Heart right ventricle (tissue), 16 donors: ENCODE measurements at regions not wholly inside any gene's neighbourhood (a gene's known extent, or its start where the extent isn't known, plus 50 kb on each side); places are given as distances from the start of the nearest gene placed in this dataset.

Source experiments
- ATAC-seq, 8 donors: fragments of 200-7000 bp; cut with Tn5 transposase; one replicate each; pipeline ENCODE4 v1.9.1; 2020; ENCODE audit warnings: mild to moderate bottlenecking in 8 of 8, moderate library complexity in 8 of 8, moderate number of reproducible peaks in 1 of 8
- DNase-seq, 2 donors: peaks; one replicate each; pipeline ENCODE4 v3.0.0-alpha.2; 2020
- H3K27ac ChIP-seq, 10 donors: fragments of 200-600 bp; sonication (generic) in 2 of 10; one replicate each; pipeline versions ENCODE4 v1.5.0 to v1.8.0; 2020 to 2022; ENCODE audit warnings: mild to moderate bottlenecking in 3 of 10
- H3K27me3 ChIP-seq, 7 donors: fragments of 200-600 bp; one replicate each; pipeline ENCODE4 v1.8.0; 2021 to 2022; ENCODE audit warnings: mild to moderate bottlenecking in 2 of 7
- H3K36me3 ChIP-seq, 9 donors: fragments of 200-600 bp; sonication (generic) in 1 of 9; one replicate each; pipeline versions ENCODE4 v1.5.0 to v1.8.0; 2020 to 2022; ENCODE audit warnings: mild to moderate bottlenecking in 2 of 9
- H3K4me1 ChIP-seq, 9 donors: fragments of 200-600 bp; sonication (generic) in 1 of 9; one replicate each; pipeline versions ENCODE4 v1.5.0 to v1.8.0; 2020 to 2022; ENCODE audit warnings: mild to moderate bottlenecking in 4 of 9
- H3K4me3 ChIP-seq, 10 donors: fragments of 200-600 bp; sonication (generic) in 2 of 10; one replicate each; pipeline versions ENCODE4 v1.5.0 to v1.8.0; 2020 to 2022; ENCODE audit warnings: mild to moderate bottlenecking in 7 of 10, moderate library complexity in 2 of 10
- H3K9me3 ChIP-seq, 11 donors: fragments of 200-600 bp in 10 of 11; sonication (generic) in 2 of 11; one replicate each; pipeline versions ENCODE4 v1.5.0 to v1.8.0; 2013 to 2022; ENCODE audit warnings: mild to moderate bottlenecking in 2 of 11, control low read depth in 1 of 11, moderate library complexity in 1 of 11
- WGBS, 2 donors: extraction: QIAGEN DNeasy Blood & Tissue Kit; methylation state at CpG; one replicate each; pipeline ENCODE4 v1.1.7; 2013; ENCODE audit warnings: inconsistent platforms in 1 of 2; 5-methylcytosine and 5-hydroxymethylcytosine counted together
- intact Hi-C, 10 donors: fragments of 100-400 bp; cut with DNase I; formaldehyde crosslinking; loops; one replicate each; pipeline versions ENCODE4 v1.11.1 to v1.14.2; 2022
- TF ChIP-seq, protein P1 (sequence below), 9 donors: fragments of 200-600 bp; sonication (generic) in 2 of 9; IDR thresholded peaks; one replicate each; pipeline versions ENCODE4 v1.5.0 to v1.8.0; 2021 to 2022; ENCODE audit warnings: antibody characterized with exemption in 9 of 9, mild to moderate bottlenecking in 5 of 9, moderate library complexity in 1 of 9
- donor health status: Arrhythmogenic right ventricular cardiomyopathy.
- donor health status: ischemic (EF 13 %, LVEDD 7.1; RV severe dilation, severe dysfunction).
- donor health status: healthy with polysubstance abuse.
- donor health status: DM: no; HTN: yes; CAD: no.
- donor health status: DM: no; HTN: no; CAD: no.
- donor health status: ischemic (EF 25% LVEDD 6.9; RV normal size, moderate dysfunction).
- donor health status: ischemic (EF 25% LVEDD 5.7; RV mildly dilated, moderate dysfunction).
- donor health status: healthy.
- donor health status: DM: yes; HTN: yes; CAD: no.
- donor health status: Ischemic cardiomyopathy.
- donor health status: ischemic (EF 35%, LVEDD 5.7; RV mildly dilated, moderate dysfunction).
- donor health status: nonischemic (EF 11% LVEDD 7.7; RV severe dilation, severe dysfunction).
- donor health status: DM: yes; HTN: yes; CAD: no.
- donor health status: PGD.
- donor health status: ischemic (EF 29% LVEDD 5.4; RV normal size, mild dysfunction).
- donor health status: nonischemic (EF 23%, LVEDD 6.1; RV moderate dilation, normal function).

DNA sequence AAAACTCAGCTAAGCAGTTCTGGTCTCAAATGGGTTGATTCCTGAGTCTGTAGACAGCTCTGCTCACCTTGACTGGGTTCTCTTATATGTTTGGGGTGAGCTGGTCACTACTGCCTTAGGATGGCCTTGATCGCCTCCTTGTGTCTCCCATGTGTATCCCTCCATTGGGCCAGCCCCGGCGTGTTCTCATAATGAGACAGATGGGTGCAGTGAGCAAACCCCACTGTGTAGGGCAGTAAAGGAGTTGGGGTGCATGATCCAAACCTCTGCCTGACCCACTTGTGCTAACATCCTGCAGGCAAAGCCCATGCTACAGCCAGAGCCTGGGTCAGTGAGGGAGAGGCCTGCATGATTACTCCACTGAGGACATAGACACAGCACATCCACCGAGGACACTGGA, 657.6 kb downstream of the BRD1 start:
- Histone ChIP-seq H3K9me3 (peaks cover 0 to 11% (median 0%) of the 10 kb centered on the region in 11 donors), H3K27me3 (peaks cover 0 to 9% (median 0%) of the 10 kb centered on the region in 7 donors), H3K4me1 (no peaks in the 10 kb centered on the region), H3K4me3 (no peak overlapping the region), H3K36me3 (no peaks in the 10 kb centered on the region), H3K27ac (no peak overlapping the region)
- DNase-seq (no peak), ATAC-seq (no peak)
- intact Hi-C loops, result no loop called here
- TF ChIP-seq, protein P1, sequence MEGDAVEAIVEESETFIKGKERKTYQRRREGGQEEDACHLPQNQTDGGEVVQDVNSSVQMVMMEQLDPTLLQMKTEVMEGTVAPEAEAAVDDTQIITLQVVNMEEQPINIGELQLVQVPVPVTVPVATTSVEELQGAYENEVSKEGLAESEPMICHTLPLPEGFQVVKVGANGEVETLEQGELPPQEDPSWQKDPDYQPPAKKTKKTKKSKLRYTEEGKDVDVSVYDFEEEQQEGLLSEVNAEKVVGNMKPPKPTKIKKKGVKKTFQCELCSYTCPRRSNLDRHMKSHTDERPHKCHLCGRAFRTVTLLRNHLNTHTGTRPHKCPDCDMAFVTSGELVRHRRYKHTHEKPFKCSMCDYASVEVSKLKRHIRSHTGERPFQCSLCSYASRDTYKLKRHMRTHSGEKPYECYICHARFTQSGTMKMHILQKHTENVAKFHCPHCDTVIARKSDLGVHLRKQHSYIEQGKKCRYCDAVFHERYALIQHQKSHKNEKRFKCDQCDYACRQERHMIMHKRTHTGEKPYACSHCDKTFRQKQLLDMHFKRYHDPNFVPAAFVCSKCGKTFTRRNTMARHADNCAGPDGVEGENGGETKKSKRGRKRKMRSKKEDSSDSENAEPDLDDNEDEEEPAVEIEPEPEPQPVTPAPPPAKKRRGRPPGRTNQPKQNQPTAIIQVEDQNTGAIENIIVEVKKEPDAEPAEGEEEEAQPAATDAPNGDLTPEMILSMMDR (IDR thresholded peaks at IDR 0.05), result no peak
- 70 to 81% methylated on average over 4 of the region's 4 CpGs for WGBS, 2 donors

DNA sequence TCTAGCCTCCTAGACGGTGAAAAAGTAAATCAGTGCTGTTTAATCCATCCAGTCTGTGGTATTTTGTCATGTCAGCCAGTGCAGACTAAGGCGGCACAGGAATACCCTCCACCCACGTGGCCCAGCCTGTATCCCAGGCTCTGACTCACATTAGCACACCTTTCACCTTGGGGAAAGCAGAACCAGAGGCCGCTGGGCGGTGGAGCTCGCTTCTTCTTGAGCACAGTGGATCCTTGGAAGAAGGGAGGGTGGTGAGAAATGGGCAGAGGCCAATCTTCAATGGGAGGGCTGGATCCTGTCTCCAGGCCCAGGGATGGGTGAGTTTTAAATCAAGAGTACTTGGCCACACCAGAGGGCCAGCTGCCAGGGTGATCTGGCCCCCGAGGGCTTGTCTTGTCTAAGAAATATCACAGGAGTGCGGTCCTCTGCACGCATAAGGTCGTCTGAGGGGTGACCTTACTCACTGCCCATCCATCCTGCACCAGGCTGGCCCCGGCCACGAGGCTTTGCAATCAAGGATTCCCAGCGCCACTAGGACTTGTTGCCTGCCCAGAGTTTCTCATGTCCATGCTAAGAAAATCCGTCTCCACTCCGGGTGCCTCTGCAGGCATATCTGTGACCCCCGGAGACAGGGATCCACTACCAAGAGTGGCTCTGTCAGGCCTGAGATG, 658.5 kb downstream of the BRD1 start:
- Histone ChIP-seq H3K27me3 (peaks cover 0 to 9% (median 0%) of the 10 kb centered on the region in 7 donors), H3K27ac (no peak overlapping the region), H3K9me3 (peaks cover 0 to 11% (median 0%) of the 10 kb centered on the region in 11 donors), H3K4me3 (no peak overlapping the region), H3K4me1 (no peaks in the 10 kb centered on the region), H3K36me3 (no peaks in the 10 kb centered on the region)
- DNase-seq, result no peak
- TF ChIP-seq, protein P1 (IDR thresholded peaks at IDR 0.05), result no peak
- 69 to 70% methylated on average over 16 of the region's 16 CpGs for WGBS, 2 donors
- intact Hi-C loops, result loop anchor here in 1 of 10 donors (10.0 kb wide), 1 partner anchor 76 kb away; no protein-coding TSS in a partner anchor
- no peak for ATAC-seq

DNA sequence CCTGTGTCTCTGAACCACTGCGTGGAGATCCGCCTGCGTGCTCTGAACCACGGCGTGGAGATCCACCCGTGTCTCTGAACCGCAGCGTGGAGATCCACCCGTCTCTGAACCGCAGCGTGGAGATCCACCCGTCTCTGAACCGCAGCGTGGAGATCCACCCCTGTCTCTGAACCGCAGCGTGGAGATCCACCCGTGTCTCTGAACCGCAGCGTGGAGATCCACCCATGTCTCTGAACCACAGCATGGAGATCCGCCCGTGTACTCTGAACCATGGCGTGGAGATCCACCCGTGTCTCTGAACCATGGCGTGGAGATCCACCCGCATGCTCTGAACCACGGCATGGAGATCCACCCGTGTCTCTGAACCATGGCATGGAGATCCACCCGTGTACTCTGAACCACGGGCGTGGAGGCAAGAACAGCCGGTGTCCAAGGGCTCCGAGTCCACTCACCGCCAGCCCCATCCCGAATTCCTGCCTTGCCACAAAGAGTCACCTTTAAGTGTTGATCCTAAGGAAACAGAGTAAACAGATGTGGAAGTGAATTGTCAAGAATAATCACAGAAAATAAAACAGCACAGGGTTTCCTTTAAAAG, 659.4 kb downstream of the BRD1 start:
- H3K4me3 ChIP-seq, result no peak overlapping the region
- TF ChIP-seq, protein P1 (IDR thresholded peaks at IDR 0.05), result no peak
- DNase-seq, result no peak
- no peaks in the 10 kb centered on the region for H3K4me1 ChIP-seq
- intact Hi-C loops, result loop anchor here in 1 of 10 donors (10.0 kb wide), 1 partner anchor 76 kb away; no protein-coding TSS in a partner anchor
- no peak for ATAC-seq
- H3K27me3 ChIP-seq, result peaks cover 0 to 9% (median under 1%) of the 10 kb centered on the region in 7 donors
- peaks cover 0 to 11% (median 0%) of the 10 kb centered on the region in 11 donors for H3K9me3 ChIP-seq
- 92 to 94% methylated on average over 34 of the region's 34 CpGs for WGBS, 2 donors
- H3K27ac ChIP-seq, result no peak overlapping the region
- H3K36me3 ChIP-seq, result no peaks in the 10 kb centered on the region

DNA sequence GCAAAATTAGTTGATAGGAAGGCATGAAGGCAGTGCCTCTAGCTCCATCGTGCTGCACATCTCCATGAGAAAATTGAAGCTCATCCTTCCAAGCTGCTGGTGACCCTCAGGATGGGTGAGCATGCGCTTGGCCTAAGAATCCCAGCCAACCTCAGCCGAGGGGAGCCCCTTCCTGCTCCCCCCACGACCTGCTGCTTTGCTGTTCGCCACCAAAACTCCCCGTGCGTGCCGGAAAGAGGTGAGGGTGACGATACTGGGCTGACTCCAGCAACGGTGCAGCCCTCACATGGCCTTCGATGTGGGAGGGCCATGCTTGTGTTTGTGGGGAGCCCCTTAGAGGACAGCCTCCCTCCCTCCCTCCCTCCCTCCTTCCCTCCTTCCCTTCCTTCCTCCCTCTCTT, 660.9 kb downstream of the BRD1 start:
- intact Hi-C loops, result loop anchor here in 1 of 10 donors (10.0 kb wide), 1 partner anchor 78 kb away; no protein-coding TSS in a partner anchor
- Histone ChIP-seq H3K36me3 (no peaks in the 10 kb centered on the region), H3K27me3 (peaks cover 0 to 14% (median 7%) of the 10 kb centered on the region in 7 donors), H3K4me1 (no peaks in the 10 kb centered on the region), H3K27ac (no peak overlapping the region), H3K4me3 (no peak overlapping the region), H3K9me3 (peaks cover 0 to 11% (median 0%) of the 10 kb centered on the region in 11 donors)
- ATAC-seq (no peak), DNase-seq (no peak)
- WGBS, 2 donors, result 77 to 82% methylated on average over 11 of the region's 11 CpGs
- TF ChIP-seq, protein P1 (IDR thresholded peaks at IDR 0.05), result no peak
